Sigmoid colon (tissue), 6 donors: ENCODE measurements at regions not wholly inside any gene's neighbourhood (a gene's known extent, or its start where the extent isn't known, plus 50 kb on each side); places are given as distances from the start of the nearest gene placed in this dataset.

Experiments used
- DNase-seq: peaks from one replicate; pipeline ENCODE4 v3.0.0-alpha.2; 2019
- H3K27ac ChIP-seq, 4 donors: fragments of 200-600 bp; sonication (generic); one replicate each; pipeline ENCODE4 v1.5.1; 2016 to 2019; ENCODE audit warnings: mild to moderate bottlenecking in 1 of 4
- H3K27me3 ChIP-seq, 3 donors: fragments of 200-600 bp; sonication (generic); one replicate each; pipeline ENCODE4 v1.5.1; 2019; ENCODE audit warnings: mild to moderate bottlenecking in 1 of 3
- H3K36me3 ChIP-seq, 4 donors: fragments of 200-600 bp; sonication (generic); one replicate each; pipeline ENCODE4 v1.5.1; 2016 to 2019
- H3K4me1 ChIP-seq, 4 donors: fragments of 200-600 bp; sonication (generic); one replicate each; pipeline ENCODE4 v1.5.1; 2017 to 2019
- H3K4me3 ChIP-seq, 4 donors: fragments of 200-600 bp; sonication (generic); one replicate each; pipeline ENCODE4 v1.5.1; 2017 to 2019; ENCODE audit warnings: mild to moderate bottlenecking in 2 of 4, moderate library complexity in 1 of 4
- H3K9me3 ChIP-seq, 4 donors: fragments of 200-600 bp in 3 of 4; sonication (generic) in 3 of 4; one replicate each; pipeline versions ENCODE4 v1.5.1 to v1.6.1; 2013 to 2019
- EP300 ChIP-seq, 4 donors: sonication (generic); formaldehyde crosslinking; IDR thresholded peaks; one replicate each; pipeline ENCODE4 v1.6.1; 2017; ENCODE audit warnings: antibody characterized with exemption in 4 of 4
- POLR2A ChIP-seq, 2 donors: fragments of 450-650 bp; IDR thresholded peaks; one replicate each; pipeline ENCODE4 v1.6.1; 2016; ENCODE audit warnings: antibody characterized with exemption in 2 of 2, mild to moderate bottlenecking in 2 of 2, moderate library complexity in 2 of 2
- POLR2AphosphoS5 ChIP-seq, 4 donors: sonication (generic); formaldehyde crosslinking; IDR thresholded peaks; one replicate each; pipeline ENCODE4 v1.6.1; 2017; ENCODE audit warnings: antibody characterized with exemption in 4 of 4
- WGBS, 2 donors: extraction: QIAGEN DNeasy Blood & Tissue Kit; methylation state at CpG; one replicate each; pipeline ENCODE4 v1.1.7; 2013; 5-methylcytosine and 5-hydroxymethylcytosine counted together
- intact Hi-C: fragments of 100-400 bp; cut with DNase I; formaldehyde crosslinking; loops from one replicate; pipeline ENCODE4 v1.15.1; 2023
- TF ChIP-seq, protein P1 (sequence below), 4 experiments: fragments of 450-650 bp in 3 of 4; fragments of 200-600 bp in 1 of 4; IDR thresholded peaks; one replicate each; pipeline ENCODE4 v1.5.1; 2016 to 2019; ENCODE audit warnings: antibody characterized with exemption in 4 of 4, mild to moderate bottlenecking in 3 of 4, moderate library complexity in 2 of 4
- donor health status: healthy with polysubstance abuse.
- donor health status: healthy.

DNA sequence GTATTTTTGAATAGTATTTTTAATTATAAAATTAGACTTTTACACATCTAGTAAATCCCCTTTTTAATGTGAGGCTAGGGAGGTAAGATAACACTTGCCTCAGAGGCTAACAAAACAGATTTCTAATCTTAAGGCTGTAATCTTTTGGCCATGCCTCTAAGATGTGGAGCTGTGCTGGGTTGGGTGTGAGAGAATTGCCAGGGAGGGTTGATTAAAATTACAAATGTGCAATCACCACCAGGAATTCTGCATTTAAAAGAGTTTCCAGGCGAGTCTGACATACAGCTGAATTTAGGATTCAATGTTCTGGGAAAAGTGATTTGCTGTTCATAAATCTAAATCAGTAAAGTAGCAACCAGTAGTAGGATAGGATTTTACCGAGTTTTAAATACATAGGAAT lies 73.3 kb downstream of the NUDT12 start:
- H3K4me1 ChIP-seq = no peaks in the 10 kb centered on the region
- H3K27ac ChIP-seq = no peak overlapping the region
- TF ChIP-seq POLR2AphosphoS5 (IDR thresholded peaks at IDR 0.05) = no peak
- no peak for TF ChIP-seq POLR2A (IDR thresholded peaks at IDR 0.05)
- no peak for TF ChIP-seq EP300 (IDR thresholded peaks at IDR 0.05)
- TF ChIP-seq, protein P1, sequence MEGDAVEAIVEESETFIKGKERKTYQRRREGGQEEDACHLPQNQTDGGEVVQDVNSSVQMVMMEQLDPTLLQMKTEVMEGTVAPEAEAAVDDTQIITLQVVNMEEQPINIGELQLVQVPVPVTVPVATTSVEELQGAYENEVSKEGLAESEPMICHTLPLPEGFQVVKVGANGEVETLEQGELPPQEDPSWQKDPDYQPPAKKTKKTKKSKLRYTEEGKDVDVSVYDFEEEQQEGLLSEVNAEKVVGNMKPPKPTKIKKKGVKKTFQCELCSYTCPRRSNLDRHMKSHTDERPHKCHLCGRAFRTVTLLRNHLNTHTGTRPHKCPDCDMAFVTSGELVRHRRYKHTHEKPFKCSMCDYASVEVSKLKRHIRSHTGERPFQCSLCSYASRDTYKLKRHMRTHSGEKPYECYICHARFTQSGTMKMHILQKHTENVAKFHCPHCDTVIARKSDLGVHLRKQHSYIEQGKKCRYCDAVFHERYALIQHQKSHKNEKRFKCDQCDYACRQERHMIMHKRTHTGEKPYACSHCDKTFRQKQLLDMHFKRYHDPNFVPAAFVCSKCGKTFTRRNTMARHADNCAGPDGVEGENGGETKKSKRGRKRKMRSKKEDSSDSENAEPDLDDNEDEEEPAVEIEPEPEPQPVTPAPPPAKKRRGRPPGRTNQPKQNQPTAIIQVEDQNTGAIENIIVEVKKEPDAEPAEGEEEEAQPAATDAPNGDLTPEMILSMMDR (IDR thresholded peaks at IDR 0.05) = no peak
- H3K9me3 ChIP-seq = peaks cover 0 to under 1% (median 0%) of the 10 kb centered on the region in 4 donors
- intact Hi-C loops = no loop called here
- no peaks in the 10 kb centered on the region for H3K36me3 ChIP-seq
- H3K27me3 ChIP-seq = no peaks in the 10 kb centered on the region
- no peak for DNase-seq
- WGBS, 2 donors = 78 to 83% methylated on average over 2 of the region's 2 CpGs
- H3K4me3 ChIP-seq = no peak overlapping the region

DNA sequence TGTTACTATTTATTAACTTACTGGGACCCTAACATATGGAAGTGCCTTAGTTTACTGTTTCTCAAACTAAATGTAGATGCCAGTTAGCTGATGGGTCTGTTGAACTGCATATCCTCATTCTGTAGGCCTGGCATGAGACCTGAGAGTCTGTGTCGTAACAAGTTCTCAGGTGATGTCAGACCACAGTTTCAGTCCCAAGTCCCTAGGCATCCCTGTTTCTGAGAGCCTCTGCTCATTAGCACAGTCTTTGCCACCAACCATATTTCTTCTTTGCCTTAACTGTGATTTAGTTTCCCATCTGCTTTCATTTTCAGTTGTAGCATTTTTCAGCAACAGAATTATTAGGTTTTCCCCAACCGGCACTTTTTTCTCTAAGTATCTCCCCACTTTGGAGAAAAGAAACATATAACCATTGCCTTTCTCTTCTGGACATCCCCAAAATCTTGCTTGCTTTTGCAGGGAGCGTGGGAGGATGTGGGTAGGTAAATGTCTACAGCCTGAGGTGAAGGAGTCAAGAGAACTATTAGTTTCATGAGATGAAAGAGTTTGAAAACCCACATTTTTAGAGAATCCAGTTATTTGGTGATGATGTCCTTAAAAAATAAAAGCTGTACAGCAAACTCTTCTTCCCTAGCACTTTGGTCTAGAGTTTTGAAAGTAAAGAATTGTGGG lies 74.6 kb downstream of the NUDT12 start:
- Histone ChIP-seq H3K4me3 (no peak overlapping the region), H3K27ac (no peak overlapping the region), H3K4me1 (no peaks in the 10 kb centered on the region), H3K36me3 (no peaks in the 10 kb centered on the region), H3K27me3 (no peaks in the 10 kb centered on the region), H3K9me3 (no peaks in the 10 kb centered on the region)
- 87 to 88% methylated on average over 3 of the region's 3 CpGs for WGBS, 2 donors
- TF ChIP-seq, protein P1 (IDR thresholded peaks at IDR 0.05) = no peak
- TF ChIP-seq EP300 (IDR thresholded peaks at IDR 0.05) (no peak), POLR2AphosphoS5 (IDR thresholded peaks at IDR 0.05) (no peak), POLR2A (IDR thresholded peaks at IDR 0.05) (no peak)
- DNase-seq = no peak
- intact Hi-C loops = no loop called here

DNA sequence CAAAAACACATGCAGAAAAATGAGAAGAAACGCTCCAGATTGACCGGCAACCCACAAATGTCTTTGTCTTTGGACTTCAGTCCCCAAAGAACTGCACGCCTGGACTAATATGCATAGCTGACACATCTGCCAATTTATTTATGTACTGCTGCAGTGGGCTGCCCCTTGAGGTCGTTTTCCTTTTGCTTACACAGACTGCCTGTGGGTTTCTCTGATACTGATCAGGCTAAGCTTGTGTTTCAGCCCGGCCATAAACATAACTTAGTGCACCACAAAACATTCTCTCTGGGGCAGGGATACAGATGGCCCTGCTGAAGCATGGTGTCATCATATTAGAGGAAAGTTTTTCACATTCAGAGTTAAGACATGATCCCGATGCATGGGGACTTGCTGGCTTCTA lies 75.4 kb downstream of the NUDT12 start:
- TF ChIP-seq, protein P1 (IDR thresholded peaks at IDR 0.05) = no peak
- TF ChIP-seq POLR2AphosphoS5 (IDR thresholded peaks at IDR 0.05) (no peak), EP300 (IDR thresholded peaks at IDR 0.05) (no peak), POLR2A (IDR thresholded peaks at IDR 0.05) (no peak)
- intact Hi-C loops = no loop called here

DNA sequence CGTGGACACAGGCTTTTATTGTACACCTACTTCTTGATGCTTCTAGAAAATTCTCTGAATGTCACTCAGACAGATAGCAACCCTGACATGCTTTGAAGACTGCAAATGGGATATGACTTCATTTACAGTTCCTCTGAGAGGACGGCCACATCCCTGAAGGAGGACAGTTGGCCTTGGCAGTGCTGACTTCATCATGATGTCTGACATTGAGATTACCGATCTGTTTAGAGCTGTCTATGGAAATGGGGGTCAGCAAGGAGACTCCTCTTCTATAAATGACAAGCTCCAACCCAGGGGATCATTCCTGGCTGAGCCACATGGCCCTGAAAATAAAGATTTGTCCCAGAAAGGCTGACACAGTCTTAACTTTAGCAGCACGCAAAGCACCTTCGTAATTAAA lies 75.8 kb downstream of the NUDT12 start:
- Histone ChIP-seq H3K9me3 (no peaks in the 10 kb centered on the region), H3K4me1 (no peaks in the 10 kb centered on the region), H3K27me3 (no peaks in the 10 kb centered on the region), H3K36me3 (no peaks in the 10 kb centered on the region), H3K4me3 (no peak overlapping the region), H3K27ac (no peak overlapping the region)
- 87 to 90% methylated on average over 5 of the region's 5 CpGs for WGBS, 2 donors
- TF ChIP-seq EP300 (IDR thresholded peaks at IDR 0.05) (no peak), POLR2AphosphoS5 (IDR thresholded peaks at IDR 0.05) (no peak), POLR2A (IDR thresholded peaks at IDR 0.05) (no peak)
- TF ChIP-seq, protein P1 (IDR thresholded peaks at IDR 0.05) = no peak
- no peak for DNase-seq
- intact Hi-C loops = no loop called here

More for the DNA sequence above, 75.4 kb downstream of the NUDT12 start:
- no peaks in the 10 kb centered on the region for H3K4me1 ChIP-seq
- H3K27me3 ChIP-seq = no peaks in the 10 kb centered on the region
- no peak overlapping the region for H3K27ac ChIP-seq
- WGBS, 2 donors = 64 to 73% methylated on average over 6 of the region's 6 CpGs
- DNase-seq = no peak
- no peaks in the 10 kb centered on the region for H3K9me3 ChIP-seq
- no peaks in the 10 kb centered on the region for H3K36me3 ChIP-seq
- no peak overlapping the region for H3K4me3 ChIP-seq

DNA sequence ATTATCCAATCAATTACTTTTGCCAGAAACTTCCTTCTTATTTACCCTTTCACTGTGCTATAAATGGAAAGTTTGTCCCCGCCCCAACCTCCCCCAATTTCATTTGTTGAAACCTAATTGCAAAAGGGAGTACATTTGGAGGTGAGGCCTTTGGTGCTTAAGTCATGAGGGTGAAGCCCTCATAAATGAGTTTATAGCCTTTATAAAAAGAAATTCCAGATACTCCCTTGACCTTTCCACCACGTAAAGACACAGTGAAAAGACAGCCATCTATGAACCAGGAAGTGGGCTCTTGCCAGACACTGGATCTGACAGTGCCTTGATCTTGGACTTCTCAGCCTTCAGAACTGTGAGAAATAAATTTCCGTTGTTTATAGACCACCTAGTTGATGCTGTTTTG lies 82.3 kb downstream of the NUDT12 start:
- 32 to 70% methylated on average over 3 of the region's 3 CpGs for WGBS, 2 donors

More for the DNA sequence above, 82.3 kb downstream of the NUDT12 start:
- intact Hi-C loops = no loop called here
- Histone ChIP-seq H3K4me1 (no peaks in the 10 kb centered on the region), H3K27ac (no peak overlapping the region), H3K9me3 (no peaks in the 10 kb centered on the region), H3K27me3 (no peaks in the 10 kb centered on the region), H3K36me3 (no peaks in the 10 kb centered on the region), H3K4me3 (no peak overlapping the region)
- TF ChIP-seq, protein P1 (IDR thresholded peaks at IDR 0.05) = no peak
- TF ChIP-seq POLR2AphosphoS5 (IDR thresholded peaks at IDR 0.05) = no peak
- DNase-seq = no peak
